GOT3 (cell line): ENCODE measurements at regions not wholly inside any gene's neighbourhood (a gene's known extent, or its start where the extent isn't known, plus 50 kb on each side); places are given as distances from the start of the nearest gene placed in this dataset.
"Not testable (repeated sequence)": the region's sequence is repeated elsewhere in the genome, so short reads cannot be mapped to it uniquely, and the experiment has no call there.

Source experiments
- DNase-seq: peaks from one replicate; lab custom pipeline; 2025; ENCODE audit warnings: mixed read lengths; lab: John Stamatoyannopoulos, UW

- no peak for DNase-seq
Measured at GRCh38 chr2:193463011-193463410, 1268.3 kb upstream of the TMEFF2 start.

- no peak for DNase-seq
Measured at GRCh38 chr2:193462411-193462810, 1267.7 kb upstream of the TMEFF2 start.

- no peak for DNase-seq
Measured at GRCh38 chr2:193461431-193461934, 1266.8 kb upstream of the TMEFF2 start.

- DNase-seq, result no peak
Measured at GRCh38 chr2:193446967-193447366, 1252.2 kb upstream of the TMEFF2 start.

- no peak for DNase-seq
Measured at GRCh38 chr2:193442293-193442692, 1247.6 kb upstream of the TMEFF2 start.

- no peak for DNase-seq
Measured at GRCh38 chr2:193428336-193428818, 1233.6 kb upstream of the TMEFF2 start.

- DNase-seq, result not testable (repeated sequence)
Measured at GRCh38 chr2:193412368-193412767, 1217.6 kb upstream of the TMEFF2 start.

GRCh38 chr2:193409951-193410350 lies 1215.2 kb upstream of the TMEFF2 start:
- DNase-seq, result no peak

GRCh38 chr2:193382583-193382982 lies 1187.8 kb upstream of the TMEFF2 start:
- no peak for DNase-seq

GRCh38 chr2:193377789-193378188 lies 1183.1 kb upstream of the TMEFF2 start:
- no peak for DNase-seq

- DNase-seq, result no peak
Measured at GRCh38 chr2:193373120-193373519, 1178.4 kb upstream of the TMEFF2 start.

GRCh38 chr2:193371200-193371599 lies 1176.5 kb upstream of the TMEFF2 start:
- no peak for DNase-seq

GRCh38 chr2:193368615-193369014 lies 1173.9 kb upstream of the TMEFF2 start:
- DNase-seq, result no peak

- DNase-seq, result no peak
Measured at GRCh38 chr2:193357508-193357907, 1162.8 kb upstream of the TMEFF2 start.

GRCh38 chr2:193352665-193353242 lies 1158.0 kb upstream of the TMEFF2 start:
- DNase-seq, result not testable (repeated sequence)

- no peak for DNase-seq
Measured at GRCh38 chr2:193350509-193350908, 1155.8 kb upstream of the TMEFF2 start.

- no peak for DNase-seq
Measured at GRCh38 chr2:193349642-193350041, 1154.9 kb upstream of the TMEFF2 start.

- no peak for DNase-seq
Measured at GRCh38 chr2:193348055-193348454, 1153.3 kb upstream of the TMEFF2 start.

GRCh38 chr2:193336781-193337180 lies 1142.0 kb upstream of the TMEFF2 start:
- DNase-seq, result no peak

- DNase-seq, result no peak
Measured at GRCh38 chr2:193334401-193334800, 1139.7 kb upstream of the TMEFF2 start.

- no peak for DNase-seq
Measured at GRCh38 chr2:193333539-193333938, 1138.8 kb upstream of the TMEFF2 start.

GRCh38 chr2:193332941-193333340 lies 1138.2 kb upstream of the TMEFF2 start:
- DNase-seq, result no peak

GRCh38 chr2:193331676-193332075 lies 1136.9 kb upstream of the TMEFF2 start:
- DNase-seq, result no peak

GRCh38 chr2:193326296-193326695 lies 1131.6 kb upstream of the TMEFF2 start:
- DNase-seq, result no peak
